ENCODE measurements at regions not wholly inside any gene's neighbourhood (a gene's known extent, or its start where the extent isn't known, plus 50 kb on each side); places are given as distances from the start of the nearest gene placed in this dataset.

GRCh38 chr5:164303646-164304215 is 798.3 kb downstream of the MAT2B start:
- Histone ChIP-seq H3K27me3 (no peaks in the 10 kb centered on the region), H3K27ac (no peak overlapping the region), H3K9me3 (no peaks in the 10 kb centered on the region), H3K4me3 (no peak overlapping the region), H3K36me3 (no peaks in the 10 kb centered on the region), H3K4me1 (no peaks in the 10 kb centered on the region)
- intact Hi-C loops (cut with DNase I; ENCODE audit: low total_unique reads), result no loop called here
- no peak for TF ChIP-seq POLR2A (IDR thresholded peaks at IDR 0.05)
- TF ChIP-seq, protein P1, sequence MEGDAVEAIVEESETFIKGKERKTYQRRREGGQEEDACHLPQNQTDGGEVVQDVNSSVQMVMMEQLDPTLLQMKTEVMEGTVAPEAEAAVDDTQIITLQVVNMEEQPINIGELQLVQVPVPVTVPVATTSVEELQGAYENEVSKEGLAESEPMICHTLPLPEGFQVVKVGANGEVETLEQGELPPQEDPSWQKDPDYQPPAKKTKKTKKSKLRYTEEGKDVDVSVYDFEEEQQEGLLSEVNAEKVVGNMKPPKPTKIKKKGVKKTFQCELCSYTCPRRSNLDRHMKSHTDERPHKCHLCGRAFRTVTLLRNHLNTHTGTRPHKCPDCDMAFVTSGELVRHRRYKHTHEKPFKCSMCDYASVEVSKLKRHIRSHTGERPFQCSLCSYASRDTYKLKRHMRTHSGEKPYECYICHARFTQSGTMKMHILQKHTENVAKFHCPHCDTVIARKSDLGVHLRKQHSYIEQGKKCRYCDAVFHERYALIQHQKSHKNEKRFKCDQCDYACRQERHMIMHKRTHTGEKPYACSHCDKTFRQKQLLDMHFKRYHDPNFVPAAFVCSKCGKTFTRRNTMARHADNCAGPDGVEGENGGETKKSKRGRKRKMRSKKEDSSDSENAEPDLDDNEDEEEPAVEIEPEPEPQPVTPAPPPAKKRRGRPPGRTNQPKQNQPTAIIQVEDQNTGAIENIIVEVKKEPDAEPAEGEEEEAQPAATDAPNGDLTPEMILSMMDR (IDR thresholded peaks at IDR 0.05 in 4 of 5, conservative IDR thresholded peaks at IDR 0.05 in 1 of 5), result no peak
- in situ Hi-C loops (cut with MboI; ENCODE audit: low sequenced_read_pairs in 4 of 4), result no loop called here
- DNase-seq (no peak), ATAC-seq (no peak)

- Histone ChIP-seq H3K27ac (no peak overlapping the region), H3K4me1 (no peaks in the 10 kb centered on the region), H3K36me3 (no peaks in the 10 kb centered on the region), H3K4me3 (no peak overlapping the region), H3K9me3 (no peaks in the 10 kb centered on the region), H3K27me3 (no peaks in the 10 kb centered on the region)
- in situ Hi-C loops (cut with MboI; ENCODE audit: low sequenced_read_pairs in 4 of 4) (no loop called here), intact Hi-C loops (cut with DNase I; ENCODE audit: low total_unique reads) (no loop called here)
- ATAC-seq (no peak), DNase-seq (no peak)
- TF ChIP-seq, protein P1 (IDR thresholded peaks at IDR 0.05 in 4 of 5, conservative IDR thresholded peaks at IDR 0.05 in 1 of 5), result no peak
- no peak for TF ChIP-seq POLR2A (IDR thresholded peaks at IDR 0.05)
Observed at GRCh38 chr5:164306662-164307061, 801.2 kb downstream of the MAT2B start.

- TF ChIP-seq, protein P1 (IDR thresholded peaks at IDR 0.05 in 4 of 5, conservative IDR thresholded peaks at IDR 0.05 in 1 of 5), result no peak
- no peak for TF ChIP-seq POLR2A (IDR thresholded peaks at IDR 0.05)
- Histone ChIP-seq H3K36me3 (no peaks in the 10 kb centered on the region), H3K4me1 (no peaks in the 10 kb centered on the region), H3K27ac (no peak overlapping the region), H3K4me3 (no peak overlapping the region), H3K9me3 (no peaks in the 10 kb centered on the region), H3K27me3 (no peaks in the 10 kb centered on the region)
- in situ Hi-C loops (cut with MboI; ENCODE audit: low sequenced_read_pairs in 4 of 4) (no loop called here), intact Hi-C loops (cut with DNase I; ENCODE audit: low total_unique reads) (no loop called here)
- DNase-seq (no peak), ATAC-seq (no peak)
Observed at GRCh38 chr5:164312801-164313200, 807.4 kb downstream of the MAT2B start.

- TF ChIP-seq, protein P1 (IDR thresholded peaks at IDR 0.05 in 4 of 5, conservative IDR thresholded peaks at IDR 0.05 in 1 of 5), result no peak
- TF ChIP-seq POLR2A (IDR thresholded peaks at IDR 0.05), result no peak
- Histone ChIP-seq H3K4me1 (no peaks in the 10 kb centered on the region), H3K36me3 (no peaks in the 10 kb centered on the region), H3K27me3 (no peaks in the 10 kb centered on the region), H3K27ac (no peak overlapping the region), H3K4me3 (no peak overlapping the region), H3K9me3 (no peaks in the 10 kb centered on the region)
- intact Hi-C loops (cut with DNase I; ENCODE audit: low total_unique reads) (no loop called here), in situ Hi-C loops (cut with MboI; ENCODE audit: low sequenced_read_pairs in 4 of 4) (no loop called here)
- ATAC-seq, result no peak
- DNase-seq, result no peak
Observed at GRCh38 chr5:164317676-164318075, 812.3 kb downstream of the MAT2B start.

DNA sequence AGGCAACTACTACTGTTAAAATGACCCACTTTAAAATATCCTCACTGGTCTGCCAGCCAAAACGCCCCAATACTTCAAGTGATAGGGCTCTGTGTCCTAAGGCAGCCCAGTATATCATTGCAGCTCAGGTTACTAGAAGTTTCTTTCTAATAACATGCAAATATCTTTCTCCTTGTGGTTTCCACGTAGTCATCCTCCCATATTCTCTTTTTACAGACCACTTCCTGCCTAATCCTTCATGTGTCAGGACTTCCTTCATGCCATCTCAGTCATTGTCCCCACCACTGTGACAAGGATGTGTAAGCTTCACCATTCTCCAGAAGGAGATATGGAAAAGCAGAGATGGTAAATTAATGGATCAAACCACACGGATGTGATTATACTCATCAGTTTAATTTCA is 813.7 kb downstream of the MAT2B start:
- Histone ChIP-seq H3K9me3 (no peaks in the 10 kb centered on the region), H3K27ac (no peak overlapping the region), H3K27me3 (no peaks in the 10 kb centered on the region), H3K4me1 (no peaks in the 10 kb centered on the region), H3K36me3 (no peaks in the 10 kb centered on the region), H3K4me3 (no peak overlapping the region)
- in situ Hi-C loops (cut with MboI; ENCODE audit: low sequenced_read_pairs in 4 of 4), result no loop called here
- intact Hi-C loops (cut with DNase I; ENCODE audit: low total_unique reads), result no loop called here
- TF ChIP-seq POLR2A (IDR thresholded peaks at IDR 0.05), result no peak
- TF ChIP-seq, protein P1 (IDR thresholded peaks at IDR 0.05 in 4 of 5, conservative IDR thresholded peaks at IDR 0.05 in 1 of 5), result no peak
- no peak for ATAC-seq
- DNase-seq, result no peak

Data from gastrocnemius medialis (tissue), 4 donors.